Mesothelial cell of epicardium (in vitro differentiated cells): ENCODE measurements at regions not wholly inside any gene's neighbourhood (a gene's known extent, or its start where the extent isn't known, plus 50 kb on each side); places are given as distances from the start of the nearest gene placed in this dataset.
A peak's percentile ranks its signal among the peaks of the same experiment; 100 is the strongest.

Source experiments
- DNase-seq, 2 experiments: peaks; one replicate each; pipeline ENCODE4 v3.0.0; 2021; ENCODE audit warnings: low spot score in 2 of 2; ENCODE audit not compliant: unreplicated experiment in 2 of 2
- H3K27ac Mint-ChIP-seq: 2 replicates; pipeline ENCODE4 v1.8.0; 2021; ENCODE audit warnings: mixed read lengths
- H3K27me3 Mint-ChIP-seq: 2 replicates; pipeline ENCODE4 v1.8.0; 2021; ENCODE audit warnings: low read depth, mixed read lengths
- H3K36me3 Mint-ChIP-seq: 2 replicates; pipeline ENCODE4 v1.8.0; 2021; ENCODE audit warnings: mixed read lengths
- H3K4me1 Mint-ChIP-seq: 2 replicates; pipeline ENCODE4 v1.8.0; 2021; ENCODE audit warnings: mixed read lengths
- H3K4me3 Mint-ChIP-seq: 2 replicates; pipeline ENCODE4 v1.8.0; 2021; ENCODE audit warnings: mild to moderate bottlenecking, moderate library complexity, mixed read lengths
- H3K9me3 Mint-ChIP-seq: 2 replicates; pipeline ENCODE4 v1.8.0; 2021; ENCODE audit warnings: mixed read lengths
- CTCF ChIP-seq: fragments of 200-600 bp; sonication (generic); IDR thresholded peaks from one replicate; pipeline ENCODE4 v1.5.0; 2021; ENCODE audit warnings: antibody characterized with exemption; ENCODE audit not compliant: unreplicated experiment

- no peak for TF ChIP-seq CTCF
- no peaks in the 10 kb centered on the region for H3K9me3 Mint-ChIP-seq
- H3K27ac Mint-ChIP-seq, result no peak overlapping the region
- no peaks in the 10 kb centered on the region for H3K27me3 Mint-ChIP-seq
- no peaks in the 10 kb centered on the region for H3K4me1 Mint-ChIP-seq
- no peak overlapping the region for H3K4me3 Mint-ChIP-seq
- no peaks in the 10 kb centered on the region for H3K36me3 Mint-ChIP-seq
- no peak for DNase-seq
Observed at GRCh38 chr2:21418456-21418855, 294.7 kb downstream of the TDRD15 start.

DNA sequence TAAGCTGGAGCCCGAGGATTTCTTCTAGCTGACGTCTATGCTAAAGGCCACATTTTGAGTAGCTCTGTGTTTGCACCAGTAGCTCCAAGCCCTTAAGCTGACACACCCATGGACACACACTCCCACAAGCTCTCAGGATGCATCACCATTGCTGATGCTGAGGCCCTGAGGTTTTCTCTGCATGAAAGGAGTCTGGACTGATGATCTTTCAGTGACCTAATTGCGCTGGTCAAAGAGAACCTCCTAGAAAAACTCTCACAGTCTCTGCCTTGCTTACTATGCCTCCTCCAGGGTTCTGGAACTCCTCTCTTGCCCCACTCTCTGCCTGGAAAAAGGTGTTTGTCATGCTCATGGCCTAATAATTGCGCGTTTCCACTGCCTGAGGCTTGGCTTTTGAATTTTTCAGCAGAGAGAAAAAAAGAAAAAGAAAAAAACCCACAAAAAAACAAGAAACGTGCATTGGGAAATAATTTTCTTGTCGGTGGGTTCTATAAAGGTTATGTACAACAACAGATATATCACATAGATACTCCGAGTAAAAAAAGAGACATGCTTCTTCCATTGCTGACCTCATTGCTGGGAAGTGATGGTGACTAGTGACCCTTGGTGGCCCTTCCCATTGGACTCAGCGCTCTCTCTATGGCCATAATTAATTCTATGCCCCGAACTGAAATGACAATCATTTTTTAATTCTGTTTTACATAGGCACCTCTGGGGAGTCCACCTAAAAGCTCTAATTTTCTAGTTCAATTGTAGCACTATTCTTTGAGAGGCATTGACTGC lies 297.0 kb downstream of the TDRD15 start:
- TF ChIP-seq CTCF, result no peak
- Mint-ChIP-seq H3K27ac (no peak overlapping the region), H3K9me3 (no peaks in the 10 kb centered on the region), H3K27me3 (no peaks in the 10 kb centered on the region), H3K4me1 (no peaks in the 10 kb centered on the region), H3K4me3 (no peak overlapping the region), H3K36me3 (no peaks in the 10 kb centered on the region)
- no peak for DNase-seq

- peak in 1 of 2 experiments; percentile 45 for DNase-seq
- H3K4me1 Mint-ChIP-seq, result no peaks in the 10 kb centered on the region
- H3K27me3 Mint-ChIP-seq, result no peaks in the 10 kb centered on the region
Observed at GRCh38 chr2:21422050-21422449, 298.3 kb downstream of the TDRD15 start.

DNA sequence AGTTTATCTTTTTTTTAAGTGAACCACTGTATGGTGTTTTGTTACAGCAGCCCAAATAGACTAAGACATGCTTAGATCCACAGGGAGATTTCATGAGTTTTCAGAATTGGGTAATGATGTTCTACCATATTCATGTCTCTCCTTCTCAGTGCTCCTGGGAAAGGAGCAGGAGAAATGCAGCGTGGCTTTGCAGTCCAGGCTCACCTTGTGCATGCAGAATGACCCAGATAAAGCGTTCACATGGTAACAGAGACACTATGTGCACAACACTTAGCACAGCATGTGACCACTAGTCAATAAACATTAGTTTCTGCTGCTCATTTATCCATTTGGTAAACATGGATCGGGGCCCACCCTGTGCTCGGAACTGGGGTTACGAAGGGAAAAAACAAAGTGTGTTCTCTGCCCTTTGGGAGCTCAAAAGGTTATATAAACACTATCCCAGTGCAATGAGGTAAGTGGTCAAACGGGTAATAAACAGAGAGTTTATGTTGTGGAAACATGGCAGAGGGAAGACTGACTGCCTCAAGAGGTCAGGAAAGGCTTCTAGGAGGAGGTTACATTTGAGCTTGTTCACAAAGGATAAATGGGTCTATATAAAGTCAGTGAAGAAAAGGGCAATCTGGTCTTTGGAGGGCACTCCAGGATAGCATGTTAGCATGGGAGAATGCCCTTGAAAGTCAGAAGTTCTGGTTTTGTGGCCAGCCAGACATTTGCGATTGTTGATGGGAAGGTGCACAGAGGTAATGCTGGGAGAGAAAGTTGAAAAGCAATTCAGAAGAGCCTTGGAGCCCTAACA lies 299.2 kb downstream of the TDRD15 start:
- Mint-ChIP-seq H3K4me1 (no peaks in the 10 kb centered on the region), H3K36me3 (no peaks in the 10 kb centered on the region), H3K9me3 (no peaks in the 10 kb centered on the region), H3K27me3 (no peaks in the 10 kb centered on the region), H3K4me3 (no peak overlapping the region), H3K27ac (no peak overlapping the region)
- no peak for TF ChIP-seq CTCF
- no peak for DNase-seq

More at GRCh38 chr2:21422050-21422449, 298.3 kb downstream of the TDRD15 start:
- Mint-ChIP-seq H3K9me3 (no peaks in the 10 kb centered on the region), H3K36me3 (no peaks in the 10 kb centered on the region), H3K4me3 (no peak overlapping the region), H3K27ac (no peak overlapping the region)
- TF ChIP-seq CTCF, result no peak

DNA sequence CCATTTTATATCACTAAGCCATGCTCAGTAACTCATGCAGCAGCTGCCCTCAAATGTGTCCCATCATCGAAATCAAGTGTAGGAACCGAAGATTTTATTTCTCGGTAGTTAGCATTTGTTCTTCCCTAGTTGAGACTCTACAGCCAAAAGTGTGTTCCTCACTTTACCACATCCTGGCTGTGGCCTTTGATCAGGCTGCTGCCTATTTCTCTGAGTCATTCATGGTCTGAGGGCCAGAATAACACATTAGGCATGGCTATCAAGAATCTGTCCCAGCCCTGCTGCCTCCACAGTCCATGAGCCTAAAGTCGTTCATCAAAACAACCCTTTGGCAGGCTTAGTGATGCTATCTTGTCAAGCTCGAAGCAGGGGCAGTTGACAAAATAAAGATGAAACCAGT lies 300.1 kb downstream of the TDRD15 start:
- no peaks in the 10 kb centered on the region for H3K36me3 Mint-ChIP-seq
- TF ChIP-seq CTCF, result no peak

More for the DNA sequence above, 300.1 kb downstream of the TDRD15 start:
- no peak overlapping the region for H3K4me3 Mint-ChIP-seq
- H3K4me1 Mint-ChIP-seq, result no peaks in the 10 kb centered on the region
- no peaks in the 10 kb centered on the region for H3K27me3 Mint-ChIP-seq
- no peaks in the 10 kb centered on the region for H3K9me3 Mint-ChIP-seq
- H3K27ac Mint-ChIP-seq, result no peak overlapping the region
- no peak for DNase-seq
